HCT116 (cell line): ENCODE measurements at regions not wholly inside any gene's neighbourhood (a gene's known extent, or its start where the extent isn't known, plus 50 kb on each side); places are given as distances from the start of the nearest gene placed in this dataset.

Source experiments
- ATAC-seq: fragments of 200-7000 bp; cut with Tn5 transposase; 2 replicates; pipeline ENCODE4 v1.9.1; 2020; ENCODE audit warnings: mild to moderate bottlenecking, moderate library complexity
- BruUV-seq: library from RNA; stranded (reverse); fragments of 400-500 nt; replicated peaks from 2 replicates; lab custom pipeline; 2021; lab: Mats Ljungman, UMichigan
- CTCF ChIA-PET: fragments of 300-600 bp; sonication (Branson Sonifier 250); formaldehyde crosslinking; loops from one replicate; lab custom pipeline; 2021; ENCODE audit warnings: antibody characterized with exemption; lab: Charles Lee
- POLR2A ChIA-PET: fragments of 300-600, 350-600 bp; sonication (Branson Sonifier 250); formaldehyde crosslinking; loops from one replicate; lab custom pipeline; 2021; ENCODE audit warnings: antibody characterized with exemption; lab: Charles Lee
- RAD21 ChIA-PET, 2 experiments: fragments of 300-600 bp; sonication (Branson Sonifier 250); formaldehyde crosslinking; loops; one replicate each; lab custom pipeline; 2023; ENCODE audit warnings: low total read pairs in 2 of 2; ENCODE audit not compliant: uncharacterized antibody in 2 of 2, unreplicated experiment in 2 of 2, low non-redundant PET in 1 of 2; lab: Charles Lee
- DNase-seq: peaks from one replicate; pipeline ENCODE4 v3.0.0-alpha.2; 2010; ENCODE audit warnings: low read depth, low spot score
- H2AFZ ChIP-seq: fragments of 200-600 bp; shearing (Covaris generic), sonication (generic); 2 replicates; pipeline ENCODE4 v1.6.1; 2017; ENCODE audit warnings: low read depth, mixed run types, mixed read lengths, antibody characterized with exemption, low read length; ENCODE audit not compliant: poor library complexity, severe bottlenecking
- H3K27ac ChIP-seq: 2 replicates; pipeline ENCODE4 v1.5.1; 2012; ENCODE audit warnings: low read depth, low read length
- H3K27me3 ChIP-seq: fragments of 200-600 bp; sonication (generic); 2 replicates; pipeline ENCODE4 v1.6.1; 2016; ENCODE audit warnings: mixed run types, low read length, mixed read lengths; ENCODE audit not compliant: insufficient read depth
- H3K36me3 ChIP-seq, 2 experiments: fragments of 200-500 bp in 1 of 2; fragments of 200-600 bp in 1 of 2; sonication (Bioruptor generic) in 1 of 2; sonication (generic) in 1 of 2; 2 replicates each; pipeline versions ENCODE4 v1.5.1 to v1.6.1; 2014 to 2016; ENCODE audit warnings: low read length in 2 of 2, inconsistent platforms in 1 of 2, mixed read lengths in 1 of 2, mixed run types in 1 of 2; ENCODE audit not compliant: insufficient read depth in 2 of 2, control insufficient read depth in 1 of 2
- H3K4me1 ChIP-seq, 2 experiments: fragments of 200-600 bp in 1 of 2; sonication (generic) in 1 of 2; 2 replicates each; pipeline versions ENCODE4 v1.5.1 to v1.6.1; 2012 to 2017; ENCODE audit warnings: low read length in 2 of 2, inconsistent platforms in 1 of 2, mild to moderate bottlenecking in 1 of 2, mixed read lengths in 1 of 2, mixed run types in 1 of 2, moderate library complexity in 1 of 2; ENCODE audit not compliant: insufficient read depth in 2 of 2, control insufficient read depth in 1 of 2
- H3K4me2 ChIP-seq: fragments of 200-600 bp; sonication (generic); 2 replicates; pipeline ENCODE4 v1.6.1; 2017; ENCODE audit warnings: mixed run types, low read length, mixed read lengths
- H3K4me3 ChIP-seq, 2 experiments: fragments of 200-600 bp in 1 of 2; sonication (generic) in 1 of 2; replicated peaks in 1 of 2; 2 replicates each; pipeline ENCODE4 v1.5.1; 2011 to 2016; ENCODE audit warnings: low read length in 2 of 2, control low read depth in 1 of 2, low read depth in 1 of 2, mild to moderate bottlenecking in 1 of 2, mixed read lengths in 1 of 2, mixed run types in 1 of 2
- H3K79me2 ChIP-seq: fragments of 200-600 bp; sonication (generic); 2 replicates; pipeline ENCODE4 v1.6.1; 2017; ENCODE audit warnings: mild to moderate bottlenecking, mixed run types, low read length, moderate library complexity, mixed read lengths; ENCODE audit not compliant: insufficient read depth
- H3K9ac ChIP-seq: fragments of 200-600 bp; sonication (generic); 2 replicates; pipeline ENCODE4 v1.6.1; 2016; ENCODE audit warnings: low read length, mixed read lengths
- H3K9me2 ChIP-seq: fragments of 200-600 bp; sonication (generic), shearing (Covaris generic); 2 replicates; pipeline ENCODE4 v1.6.1; 2017; ENCODE audit warnings: mixed run types, mild to moderate bottlenecking, moderate library complexity; ENCODE audit not compliant: insufficient read depth
- H3K9me3 ChIP-seq, 2 experiments: fragments of 200-500 bp in 1 of 2; fragments of 200-600 bp in 1 of 2; sonication (Bioruptor generic) in 1 of 2; sonication (generic) in 1 of 2; 2 replicates each; pipeline ENCODE4 v1.6.1; 2014 to 2017; ENCODE audit warnings: low read length in 2 of 2, mixed read lengths in 2 of 2, inconsistent platforms in 1 of 2, low read depth in 1 of 2, mild to moderate bottlenecking in 1 of 2, mixed run types in 1 of 2, moderate library complexity in 1 of 2; ENCODE audit not compliant: control insufficient read depth in 1 of 2, insufficient read depth in 1 of 2
- H4K20me1 ChIP-seq: fragments of 200-600 bp; sonication (generic), shearing (Covaris generic); 2 replicates; pipeline ENCODE4 v1.6.1; 2017; ENCODE audit warnings: mixed run types, mild to moderate bottlenecking, moderate library complexity; ENCODE audit not compliant: insufficient read depth
- ATF3 ChIP-seq: IDR thresholded peaks from 2 replicates; pipeline ENCODE4 v1.6.1; 2012
- CBX3 ChIP-seq: IDR thresholded peaks from 2 replicates; pipeline ENCODE4 v1.6.1; 2012; ENCODE audit warnings: low read depth
- CEBPB ChIP-seq: IDR thresholded peaks from 2 replicates; pipeline ENCODE4 v1.6.1; 2012; ENCODE audit warnings: low read depth
- EGR1 ChIP-seq: IDR thresholded peaks from 2 replicates; pipeline ENCODE4 v1.6.1; 2012; ENCODE audit warnings: low read depth
- ELF1 ChIP-seq: IDR thresholded peaks from 2 replicates; pipeline ENCODE4 v1.6.1; 2012; ENCODE audit warnings: low read depth, borderline replicate concordance
- EZH2 ChIP-seq: fragments of 200-600 bp; sonication (generic); IDR thresholded peaks from 2 replicates; pipeline ENCODE4 v1.6.1; 2017; ENCODE audit warnings: antibody characterized with exemption, mixed run types
- JUND ChIP-seq: IDR thresholded peaks from 2 replicates; pipeline ENCODE4 v1.6.1; 2012
- POLR2A ChIP-seq: IDR thresholded peaks from 2 replicates; pipeline ENCODE4 v1.7.0; 2011; ENCODE audit warnings: borderline replicate concordance; ENCODE audit not compliant: insufficient read depth, insufficient read length; ENCODE audit errors: extremely low read depth
- REST ChIP-seq: IDR thresholded peaks from 2 replicates; pipeline ENCODE4 v1.6.1; 2012; ENCODE audit warnings: low read depth
- SIN3A ChIP-seq: IDR thresholded peaks from 2 replicates; pipeline ENCODE4 v1.6.1; 2012; ENCODE audit warnings: low read depth
- SRF ChIP-seq: IDR thresholded peaks from 2 replicates; pipeline ENCODE4 v1.6.1; 2012; ENCODE audit warnings: low read depth
- TCF7L2 ChIP-seq: IDR thresholded peaks from 2 replicates; pipeline ENCODE4 v1.7.0; 2011; ENCODE audit warnings: borderline replicate concordance, inconsistent platforms; ENCODE audit not compliant: insufficient read depth, insufficient read length; ENCODE audit errors: extremely low read depth
- YY1 ChIP-seq: IDR thresholded peaks from 2 replicates; pipeline ENCODE4 v1.6.1; 2011; ENCODE audit warnings: low read length, low read depth, moderate library complexity, mild to moderate bottlenecking; ENCODE audit not compliant: insufficient replicate concordance; ENCODE audit errors: extremely low read depth
- ZBTB33 ChIP-seq: IDR thresholded peaks from 2 replicates; pipeline ENCODE4 v1.6.1; 2011; ENCODE audit warnings: mild to moderate bottlenecking, low read length, moderate library complexity; ENCODE audit not compliant: insufficient replicate concordance; ENCODE audit errors: extremely low read depth
- ZFX ChIP-seq: fragments of 450-650 bp; IDR thresholded peaks from 2 replicates; pipeline ENCODE4 v1.6.1; 2017
- ZNF274 ChIP-seq: fragments of 200-500 bp; sonication (Bioruptor generic); IDR thresholded peaks from 2 replicates; pipeline ENCODE4 v1.6.1; 2014; ENCODE audit warnings: mild to moderate bottlenecking, low read depth, low read length, inconsistent platforms
- intact Hi-C: fragments of 100-400 bp; cut with micrococcal nuclease; formaldehyde crosslinking; loops from 2 replicates; pipeline ENCODE4 v1.10.0; 2022

GRCh38 chr5:167296066-167296465 is 995.4 kb upstream of the WWC1 start:
- CTCF ChIA-PET, result no interaction called here
- DNase-seq (no peak), ATAC-seq (no peak)
- no peak for TF ChIP-seq ELF1
- no peak for TF ChIP-seq POLR2A
- TF ChIP-seq ZNF274, result no peak
- TF ChIP-seq EZH2, result no peak
- no peak for TF ChIP-seq CBX3
- no peak for TF ChIP-seq TCF7L2
- H3K9me2 ChIP-seq, result no peaks in the 10 kb centered on the region
- H3K4me2 ChIP-seq, result no peak overlapping the region
- H2AFZ ChIP-seq, result no peak overlapping the region
- no peaks in the 10 kb centered on the region for H3K36me3 ChIP-seq
- RAD21 ChIA-PET, result no interaction called here
- intact Hi-C loops, result no loop called here
- H3K4me3 ChIP-seq, result no peak overlapping the region
- H3K27ac ChIP-seq, result no peak overlapping the region
- H3K27me3 ChIP-seq, result no peaks in the 10 kb centered on the region
- peaks cover 0 to 13% of the 10 kb centered on the region in 2 experiments; a peak in 2 of 4 replicates for H3K9me3 ChIP-seq
- H3K4me1 ChIP-seq, result peaks cover 0 to 6% of the 10 kb centered on the region in 2 experiments; a peak in 1 of 4 replicates
- BruUV-seq, result no TSS peak
- POLR2A ChIA-PET, result no interaction called here
- H4K20me1 ChIP-seq, result no peaks in the 10 kb centered on the region
- no peak overlapping the region for H3K9ac ChIP-seq
- H3K79me2 ChIP-seq, result no peaks in the 10 kb centered on the region

GRCh38 chr5:167296661-167297060 is 994.8 kb upstream of the WWC1 start:
- H3K4me1 ChIP-seq, result peaks cover 0 to 6% of the 10 kb centered on the region in 2 experiments; a peak in 1 of 4 replicates
- no peaks in the 10 kb centered on the region for H3K27me3 ChIP-seq
- H3K4me3 ChIP-seq, result no peak overlapping the region
- H3K9me2 ChIP-seq, result no peaks in the 10 kb centered on the region
- peaks cover 0 to 10% of the 10 kb centered on the region in 2 experiments; a peak in 2 of 4 replicates for H3K9me3 ChIP-seq
- H4K20me1 ChIP-seq, result no peaks in the 10 kb centered on the region
- no peak overlapping the region for H3K9ac ChIP-seq
- CTCF ChIA-PET, result no interaction called here
- ATAC-seq, result no peak
- intact Hi-C loops, result no loop called here
- TF ChIP-seq YY1, result no peak
- TF ChIP-seq JUND, result no peak
- no peak for TF ChIP-seq CEBPB
- TF ChIP-seq REST, result no peak
- no peak for TF ChIP-seq ATF3
- TF ChIP-seq TCF7L2, result no peak
- no peak for TF ChIP-seq POLR2A
- no peak for TF ChIP-seq EZH2
- TF ChIP-seq EGR1, result no peak
- TF ChIP-seq SIN3A, result no peak
- no peak for TF ChIP-seq SRF
- no peak for TF ChIP-seq ZBTB33
- TF ChIP-seq ZFX, result no peak
- TF ChIP-seq, all 23 proteins: peak for 0
- DNase-seq, result no peak
- Histone ChIP-seq H3K27ac (no peak overlapping the region), H3K79me2 (no peaks in the 10 kb centered on the region), H3K4me2 (no peak overlapping the region), H3K36me3 (no peaks in the 10 kb centered on the region), H2AFZ (no peak overlapping the region)
- POLR2A ChIA-PET, result no interaction called here
- RAD21 ChIA-PET, result no interaction called here
- no TSS peak for BruUV-seq
